HK-2 (cell line): ENCODE measurements at regions not wholly inside any gene's neighbourhood (a gene's known extent, or its start where the extent isn't known, plus 50 kb on each side); places are given as distances from the start of the nearest gene placed in this dataset.
"Not testable (repeated sequence)": the region's sequence is repeated elsewhere in the genome, so short reads cannot be mapped to it uniquely, and the experiment has no call there.

ENCODE experiments used
- DNase-seq: peaks from one replicate; pipeline ENCODE4 v3.0.0-alpha.2; 2018; ENCODE audit not compliant: unreplicated experiment

- no peak for DNase-seq
Measured at GRCh38 chr2:2744107-2744506, 413.0 kb upstream of the MYT1L start.

GRCh38 chr2:2743164-2743571 is 412.1 kb upstream of the MYT1L start:
- DNase-seq = no peak

- no peak for DNase-seq
Measured at GRCh38 chr2:2742726-2743125, 411.7 kb upstream of the MYT1L start.

- no peak for DNase-seq
Measured at GRCh38 chr2:2740238-2740775, 409.2 kb upstream of the MYT1L start.

GRCh38 chr2:2739231-2739795 is 408.2 kb upstream of the MYT1L start:
- DNase-seq = no peak

- no peak for DNase-seq
Measured at GRCh38 chr2:2738684-2739083, 407.6 kb upstream of the MYT1L start.

- no peak for DNase-seq
Measured at GRCh38 chr2:2738276-2738675, 407.2 kb upstream of the MYT1L start.

- no peak for DNase-seq
Measured at GRCh38 chr2:2735041-2735440, 404.0 kb upstream of the MYT1L start.

- DNase-seq = no peak
Measured at GRCh38 chr2:2734308-2734707, 403.2 kb upstream of the MYT1L start.

- DNase-seq = no peak
Measured at GRCh38 chr2:2733818-2734217, 402.7 kb upstream of the MYT1L start.

GRCh38 chr2:2732331-2733119 is 401.4 kb upstream of the MYT1L start:
- DNase-seq = no peak

- DNase-seq = no peak
Measured at GRCh38 chr2:2731816-2732284, 400.8 kb upstream of the MYT1L start.

- DNase-seq = no peak
Measured at GRCh38 chr2:2731101-2731815, 400.2 kb upstream of the MYT1L start.

GRCh38 chr2:2730301-2730833 is 399.3 kb upstream of the MYT1L start:
- DNase-seq = no peak

GRCh38 chr2:2729246-2729645 is 398.2 kb upstream of the MYT1L start:
- DNase-seq = no peak

- no peak for DNase-seq
Measured at GRCh38 chr2:2728635-2729034, 397.6 kb upstream of the MYT1L start.

- DNase-seq = no peak
Measured at GRCh38 chr2:2727876-2728511, 396.9 kb upstream of the MYT1L start.

- no peak for DNase-seq
Measured at GRCh38 chr2:2726163-2726562, 395.1 kb upstream of the MYT1L start.

- DNase-seq = no peak
Measured at GRCh38 chr2:2723064-2723463, 392.0 kb upstream of the MYT1L start.

GRCh38 chr2:2721296-2721835 is 390.3 kb upstream of the MYT1L start:
- no peak for DNase-seq

GRCh38 chr2:2720806-2721205 is 389.7 kb upstream of the MYT1L start:
- DNase-seq = not testable (repeated sequence)

- DNase-seq = no peak
Measured at GRCh38 chr2:2720351-2720750, 389.3 kb upstream of the MYT1L start.
